KMS-11 (cell line): ENCODE measurements at regions not wholly inside any gene's neighbourhood (a gene's known extent, or its start where the extent isn't known, plus 50 kb on each side); places are given as distances from the start of the nearest gene placed in this dataset.

Source experiments
- H2AFZ ChIP-seq: fragments of 200-600 bp; sonication (generic); 2 replicates; pipeline ENCODE4 v1.6.1; 2016; ENCODE audit warnings: antibody characterized with exemption, mixed run types, low read depth
- H3K27ac ChIP-seq: fragments of 200-600 bp; sonication (generic); 2 replicates; pipeline ENCODE4 v1.6.1; 2016; ENCODE audit warnings: mild to moderate bottlenecking, mixed run types
- H3K27me3 ChIP-seq: fragments of 200-600 bp; sonication (generic); 2 replicates; pipeline ENCODE4 v1.6.1; 2017; ENCODE audit warnings: mild to moderate bottlenecking, low read depth, mixed run types, moderate library complexity; ENCODE audit not compliant: insufficient read depth
- H3K36me3 ChIP-seq: fragments of 200-600 bp; sonication (generic); 2 replicates; pipeline ENCODE4 v1.6.1; 2017; ENCODE audit warnings: mild to moderate bottlenecking, mixed run types; ENCODE audit not compliant: insufficient read depth
- H3K4me1 ChIP-seq: fragments of 200-600 bp; sonication (generic); 2 replicates; pipeline ENCODE4 v1.6.1; 2016; ENCODE audit warnings: mild to moderate bottlenecking, low read depth, mixed run types; ENCODE audit not compliant: poor library complexity, severe bottlenecking
- H3K4me2 ChIP-seq: fragments of 200-600 bp; sonication (generic); 2 replicates; pipeline ENCODE4 v1.7.0; 2016; ENCODE audit warnings: mild to moderate bottlenecking, mixed run types
- H3K4me3 ChIP-seq: fragments of 200-600 bp; sonication (generic); IDR thresholded peaks from 2 replicates; pipeline ENCODE4 v1.6.1; 2017; ENCODE audit warnings: low read depth, low read length, mixed read lengths; ENCODE audit not compliant: insufficient read depth
- H3K79me2 ChIP-seq: fragments of 200-600 bp; sonication (generic); 2 replicates; pipeline ENCODE4 v1.6.1; 2016; ENCODE audit warnings: low read depth, mixed run types; ENCODE audit not compliant: insufficient read depth
- H3K9ac ChIP-seq: fragments of 200-600 bp; sonication (generic); 2 replicates; pipeline ENCODE4 v1.6.1; 2016; ENCODE audit warnings: mild to moderate bottlenecking, mixed run types
- H4K20me1 ChIP-seq: fragments of 200-600 bp; sonication (generic); 2 replicates; pipeline ENCODE4 v1.6.1; 2016; ENCODE audit warnings: mild to moderate bottlenecking, mixed run types; ENCODE audit not compliant: insufficient read depth
- TF ChIP-seq, protein P1 (sequence below): fragments of 200-600 bp; sonication (generic); conservative IDR thresholded peaks from 2 replicates; pipeline ENCODE4 v1.6.1; 2017; ENCODE audit warnings: low read depth, mild to moderate bottlenecking, antibody characterized with exemption, low read length, moderate library complexity, mixed read lengths

DNA sequence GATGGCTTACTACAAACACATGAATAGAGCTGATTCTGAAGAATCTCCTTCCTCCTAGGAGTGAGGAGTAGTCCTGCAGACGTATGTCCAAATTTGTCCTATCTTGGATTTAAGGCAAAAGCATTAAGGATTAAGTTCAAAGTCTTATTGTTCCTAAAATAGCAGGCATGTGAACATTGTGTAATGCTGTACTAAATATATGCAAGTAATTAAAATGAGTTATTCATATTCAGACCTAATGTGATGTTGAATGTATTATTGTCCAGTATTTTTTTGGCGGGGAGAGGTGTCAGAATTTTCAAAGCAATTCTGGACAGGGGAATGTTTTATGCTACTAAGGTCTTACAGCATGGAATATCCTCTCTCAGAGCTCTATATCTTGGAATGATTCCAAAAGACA lies 60.7 kb upstream of the STK38L start:
- Histone ChIP-seq H2AFZ (no peak overlapping the region), H3K9ac (no peak overlapping the region), H3K4me2 (no peak overlapping the region), H3K36me3 (no peaks in the 10 kb centered on the region), H3K4me3 (no peak overlapping the region), H4K20me1 (no peaks in the 10 kb centered on the region), H3K27me3 (no peaks in the 10 kb centered on the region), H3K4me1 (peaks cover 86% of the 10 kb centered on the region), H3K79me2 (no peaks in the 10 kb centered on the region), H3K27ac (no peak overlapping the region)
- TF ChIP-seq, protein P1, sequence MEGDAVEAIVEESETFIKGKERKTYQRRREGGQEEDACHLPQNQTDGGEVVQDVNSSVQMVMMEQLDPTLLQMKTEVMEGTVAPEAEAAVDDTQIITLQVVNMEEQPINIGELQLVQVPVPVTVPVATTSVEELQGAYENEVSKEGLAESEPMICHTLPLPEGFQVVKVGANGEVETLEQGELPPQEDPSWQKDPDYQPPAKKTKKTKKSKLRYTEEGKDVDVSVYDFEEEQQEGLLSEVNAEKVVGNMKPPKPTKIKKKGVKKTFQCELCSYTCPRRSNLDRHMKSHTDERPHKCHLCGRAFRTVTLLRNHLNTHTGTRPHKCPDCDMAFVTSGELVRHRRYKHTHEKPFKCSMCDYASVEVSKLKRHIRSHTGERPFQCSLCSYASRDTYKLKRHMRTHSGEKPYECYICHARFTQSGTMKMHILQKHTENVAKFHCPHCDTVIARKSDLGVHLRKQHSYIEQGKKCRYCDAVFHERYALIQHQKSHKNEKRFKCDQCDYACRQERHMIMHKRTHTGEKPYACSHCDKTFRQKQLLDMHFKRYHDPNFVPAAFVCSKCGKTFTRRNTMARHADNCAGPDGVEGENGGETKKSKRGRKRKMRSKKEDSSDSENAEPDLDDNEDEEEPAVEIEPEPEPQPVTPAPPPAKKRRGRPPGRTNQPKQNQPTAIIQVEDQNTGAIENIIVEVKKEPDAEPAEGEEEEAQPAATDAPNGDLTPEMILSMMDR, result no peak

DNA sequence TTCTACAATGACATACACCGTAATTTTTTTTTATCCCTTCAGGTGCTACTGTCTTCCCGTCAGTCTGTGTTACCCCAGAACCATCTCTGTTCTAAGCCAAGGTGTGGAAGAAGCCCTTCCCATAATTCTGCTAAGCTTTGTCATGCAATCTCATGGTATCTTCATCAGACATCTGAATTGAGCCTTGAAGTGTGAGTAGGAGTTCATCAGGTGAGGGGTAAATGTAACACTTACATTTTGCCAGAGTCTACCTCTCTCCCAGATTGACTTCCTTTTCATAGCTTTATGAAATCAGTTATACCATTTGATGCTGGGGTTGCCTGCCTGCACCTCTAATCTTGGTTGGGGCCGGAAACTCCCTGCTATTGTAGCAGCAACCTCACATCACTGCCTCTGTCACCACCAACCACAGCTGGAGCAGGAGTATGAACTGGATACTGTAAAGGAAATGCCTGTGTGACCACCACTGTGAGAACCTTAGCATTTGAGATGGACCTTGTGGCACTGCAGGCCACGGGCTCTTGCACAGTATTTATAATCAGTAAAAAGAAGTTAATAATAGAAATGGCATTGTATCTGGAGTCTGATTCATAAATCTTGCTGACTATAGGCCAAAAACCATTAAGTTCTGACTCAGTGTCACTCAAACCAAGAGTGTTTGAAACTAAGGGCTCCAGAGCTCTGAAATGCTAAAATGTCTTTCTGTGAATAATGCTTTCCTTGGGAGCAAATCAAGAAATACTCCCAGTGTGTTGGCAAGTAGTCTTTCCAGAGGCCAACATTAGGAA lies 58.7 kb upstream of the STK38L start:
- Histone ChIP-seq H3K79me2 (no peaks in the 10 kb centered on the region), H3K27ac (peak overlapping the region; percentile 85), H3K36me3 (no peaks in the 10 kb centered on the region), H3K4me1 (peaks cover 68% of the 10 kb centered on the region), H3K9ac (peak overlapping the region; percentile 30; the same call in 1 of the 2 replicates), H3K27me3 (no peaks in the 10 kb centered on the region), H3K4me3 (no peak overlapping the region), H4K20me1 (no peaks in the 10 kb centered on the region), H3K4me2 (peak overlapping the region; percentile 60), H2AFZ (peak overlapping the region; percentile 27; the same call in 1 of the 2 replicates)
- TF ChIP-seq, protein P1, result no peak

DNA sequence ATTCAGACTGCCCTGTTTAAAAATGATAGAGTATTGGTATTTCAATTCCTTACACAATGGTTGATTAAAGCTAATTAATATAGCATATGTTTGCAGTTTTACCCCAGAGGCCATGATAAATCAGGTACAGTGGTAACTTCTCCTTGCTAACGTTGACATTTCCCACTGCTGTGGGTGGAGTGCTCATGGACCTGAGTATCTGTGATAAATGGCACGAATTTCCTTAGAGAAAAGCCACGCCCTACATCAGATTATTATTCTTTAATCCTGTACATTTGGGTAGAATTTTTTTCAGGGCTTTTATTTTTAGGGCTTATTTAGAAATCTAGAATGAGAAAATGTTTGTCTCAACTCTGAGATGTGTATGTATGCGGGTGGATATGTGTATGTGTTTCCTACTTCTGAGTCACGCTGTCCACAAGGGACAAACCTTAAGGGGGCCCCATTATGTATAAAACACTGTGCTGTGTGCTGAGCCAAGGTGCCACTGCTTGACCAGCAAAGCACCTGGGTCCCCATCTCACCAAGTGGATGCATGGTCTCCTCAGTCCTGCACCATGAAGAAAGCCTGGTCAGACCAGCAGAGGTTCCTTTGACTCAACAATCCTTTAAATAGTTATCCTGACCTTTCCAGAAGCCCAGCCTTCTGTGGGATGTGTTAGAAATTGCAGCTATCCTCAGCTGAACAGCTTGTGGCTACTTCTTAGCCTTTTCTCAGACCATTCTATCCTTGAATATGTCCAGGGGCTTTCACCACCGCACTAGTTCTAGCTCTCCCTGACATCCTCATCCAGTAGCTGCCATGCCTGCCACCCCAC lies 57.9 kb upstream of the STK38L start:
- TF ChIP-seq, protein P1, result no peak
- no peak overlapping the region for H3K4me3 ChIP-seq
- peak overlapping the region; percentile 60 for H3K4me2 ChIP-seq
- peak overlapping the region; percentile 30; the same call in 1 of the 2 replicates for H3K9ac ChIP-seq
- H3K79me2 ChIP-seq, result no peaks in the 10 kb centered on the region
- peaks cover 60% of the 10 kb centered on the region for H3K4me1 ChIP-seq
- no peaks in the 10 kb centered on the region for H4K20me1 ChIP-seq
- H2AFZ ChIP-seq, result peak overlapping the region; percentile 27; the same call in 1 of the 2 replicates
- no peaks in the 10 kb centered on the region for H3K36me3 ChIP-seq
- peak overlapping the region; percentile 85 for H3K27ac ChIP-seq
- no peaks in the 10 kb centered on the region for H3K27me3 ChIP-seq

- Histone ChIP-seq H3K4me1 (peaks cover 65% of the 10 kb centered on the region), H3K27ac (no peak overlapping the region), H3K4me3 (no peak overlapping the region), H3K27me3 (no peaks in the 10 kb centered on the region), H4K20me1 (no peaks in the 10 kb centered on the region), H3K36me3 (no peaks in the 10 kb centered on the region), H3K9ac (no peak overlapping the region), H3K4me2 (no peak overlapping the region), H2AFZ (no peak overlapping the region), H3K79me2 (no peaks in the 10 kb centered on the region)
- TF ChIP-seq, protein P1, result no peak
These were observed 56.4 kb upstream of the STK38L start for GRCh38 chr12:27187697-27188096.
